H9 (cell line): ENCODE measurements at regions not wholly inside any gene's neighbourhood (a gene's known extent, or its start where the extent isn't known, plus 50 kb on each side); places are given as distances from the start of the nearest gene placed in this dataset.

Source experiments
- DNase-seq: peaks from one replicate; pipeline ENCODE4 v3.0.0-alpha.2; 2017
- H2AFZ ChIP-seq: one replicate; pipeline ENCODE4 v1.6.1; 2013; ENCODE audit warnings: mild to moderate bottlenecking, low read length, control low read depth, moderate library complexity
- H2AK5ac ChIP-seq: 2 replicates; pipeline ENCODE4 v1.6.1; 2013; ENCODE audit warnings: low read length, control low read depth, mixed read lengths; ENCODE audit not compliant: insufficient read length
- H2BK120ac ChIP-seq: one replicate; pipeline ENCODE4 v1.6.1; 2013; ENCODE audit warnings: low read depth, mild to moderate bottlenecking, low read length, control low read depth, inconsistent platforms; ENCODE audit not compliant: poor library complexity, severe bottlenecking
- H2BK12ac ChIP-seq: 2 replicates; pipeline ENCODE4 v1.6.1; 2013; ENCODE audit warnings: low read length, control low read depth, mixed read lengths, low read depth; ENCODE audit not compliant: insufficient read length
- H2BK15ac ChIP-seq: 2 replicates; pipeline ENCODE4 v1.6.1; 2013; ENCODE audit warnings: low read depth, low read length, control low read depth
- H2BK20ac ChIP-seq: one replicate; pipeline ENCODE4 v1.6.1; 2013; ENCODE audit warnings: low read depth, mild to moderate bottlenecking, low read length, control low read depth, inconsistent platforms; ENCODE audit not compliant: poor library complexity, severe bottlenecking
- H2BK5ac ChIP-seq: 2 replicates; pipeline ENCODE4 v1.6.1; 2013; ENCODE audit warnings: low read length, control low read depth, mixed read lengths; ENCODE audit not compliant: insufficient read length
- H3K14ac ChIP-seq: 2 replicates; pipeline ENCODE4 v1.6.1; 2013; ENCODE audit warnings: low read length, control low read depth; ENCODE audit not compliant: insufficient read depth
- H3K18ac ChIP-seq: 2 replicates; pipeline ENCODE4 v1.6.1; 2013; ENCODE audit warnings: low read depth, mild to moderate bottlenecking, mixed read lengths, low read length, control low read depth; ENCODE audit not compliant: insufficient read length
- H3K23ac ChIP-seq: 2 replicates; pipeline ENCODE4 v1.6.1; 2013; ENCODE audit warnings: low read length, control low read depth, mixed read lengths, low read depth; ENCODE audit not compliant: insufficient read length
- H3K23me2 ChIP-seq: 2 replicates; pipeline ENCODE4 v1.6.1; 2013; ENCODE audit warnings: low read depth, mild to moderate bottlenecking, mixed read lengths, low read length, control low read depth; ENCODE audit not compliant: insufficient read length, poor library complexity, severe bottlenecking
- H3K27ac ChIP-seq: 2 replicates; pipeline ENCODE4 v1.5.1; 2013; ENCODE audit warnings: low read length, control low read depth, mixed read lengths, low read depth; ENCODE audit not compliant: insufficient read length
- H3K27me3 ChIP-seq: 2 replicates; pipeline ENCODE4 v1.6.1; 2013; ENCODE audit warnings: low read length, control low read depth, inconsistent platforms; ENCODE audit not compliant: insufficient read depth
- H3K4ac ChIP-seq: 2 replicates; pipeline ENCODE4 v1.6.1; 2013; ENCODE audit warnings: low read depth, mild to moderate bottlenecking, control low read depth, inconsistent platforms, low read length, moderate library complexity
- H3K4me1 ChIP-seq: 2 replicates; pipeline ENCODE4 v1.6.1; 2013; ENCODE audit warnings: low read length, control low read depth, inconsistent platforms; ENCODE audit not compliant: insufficient read depth
- H3K4me2 ChIP-seq: 2 replicates; pipeline ENCODE4 v1.6.1; 2013; ENCODE audit warnings: low read length, control low read depth, mixed read lengths; ENCODE audit not compliant: insufficient read length, insufficient read depth
- H3K56ac ChIP-seq: 2 replicates; pipeline ENCODE4 v1.6.1; 2013; ENCODE audit warnings: low read depth, mild to moderate bottlenecking, mixed read lengths, low read length, control low read depth; ENCODE audit not compliant: insufficient read length
- H3K79me1 ChIP-seq: 2 replicates; pipeline ENCODE4 v1.6.1; 2013; ENCODE audit warnings: low read depth, mild to moderate bottlenecking, moderate library complexity, low read length, control low read depth, inconsistent platforms; ENCODE audit not compliant: insufficient read depth, poor library complexity, severe bottlenecking
- H3K79me2 ChIP-seq: 2 replicates; pipeline ENCODE4 v1.6.1; 2013; ENCODE audit warnings: low read length, control low read depth, inconsistent platforms; ENCODE audit not compliant: insufficient read depth
- H3K9ac ChIP-seq: 2 replicates; pipeline ENCODE4 v1.6.1; 2013; ENCODE audit warnings: low read length, control low read depth, mixed read lengths; ENCODE audit not compliant: insufficient read length; ENCODE audit errors: extremely low read depth
- H3K9me3 ChIP-seq: one replicate; pipeline ENCODE4 v1.6.1; 2013; ENCODE audit warnings: low read depth, low read length, inconsistent platforms; ENCODE audit not compliant: control insufficient read depth
- H3T11ph ChIP-seq: one replicate; pipeline ENCODE4 v1.6.1; 2013; ENCODE audit warnings: mild to moderate bottlenecking, low read length, control low read depth, inconsistent platforms
- H4K20me1 ChIP-seq: one replicate; pipeline ENCODE4 v1.6.1; 2013; ENCODE audit not compliant: control insufficient read depth, insufficient read length, insufficient read depth
- H4K5ac ChIP-seq: 2 replicates; pipeline ENCODE4 v1.6.1; 2013; ENCODE audit warnings: low read depth, mild to moderate bottlenecking, mixed read lengths, low read length, control low read depth; ENCODE audit not compliant: insufficient read length
- H4K8ac ChIP-seq: replicated peaks from 2 replicates; pipeline ENCODE4 v1.6.1; 2013; ENCODE audit warnings: low read length, control low read depth, mixed read lengths, low read depth; ENCODE audit not compliant: insufficient read length
- H4K91ac ChIP-seq: 2 replicates; pipeline ENCODE4 v1.6.1; 2013; ENCODE audit warnings: low read depth, mild to moderate bottlenecking, moderate library complexity, mixed read lengths, low read length, control low read depth; ENCODE audit not compliant: insufficient read length
- H3K27ac Mint-ChIP-seq, 3 experiments: 2 replicates in 2 of 3; 3 replicates in 1 of 3; pipeline ENCODE4 v1.8.0; 2020 to 2021; ENCODE audit warnings: mixed read lengths in 3 of 3, mild to moderate bottlenecking in 1 of 3, moderate library complexity in 1 of 3
- H3K27me3 Mint-ChIP-seq: 2 replicates; pipeline ENCODE4 v1.8.0; 2021; ENCODE audit warnings: low read depth, mild to moderate bottlenecking, moderate library complexity, mixed read lengths
- H3K36me3 Mint-ChIP-seq, 3 experiments: 2 replicates in 2 of 3; 3 replicates in 1 of 3; pipeline ENCODE4 v1.8.0; 2020 to 2021; ENCODE audit warnings: low read depth in 3 of 3, mixed read lengths in 3 of 3; ENCODE audit not compliant: insufficient read depth in 1 of 3
- H3K4me1 Mint-ChIP-seq, 2 experiments: 2 replicates each; pipeline ENCODE4 v1.8.0; 2020; ENCODE audit warnings: mixed read lengths in 2 of 2
- H3K4me3 Mint-ChIP-seq, 2 experiments: 2 replicates in 1 of 2; 3 replicates in 1 of 2; pipeline ENCODE4 v1.8.0; 2020 to 2021; ENCODE audit warnings: mild to moderate bottlenecking in 2 of 2, mixed read lengths in 2 of 2, moderate library complexity in 1 of 2
- H3K9me3 Mint-ChIP-seq, 2 experiments: 2 replicates in 1 of 2; 3 replicates in 1 of 2; pipeline ENCODE4 v1.8.0; 2020; ENCODE audit warnings: mild to moderate bottlenecking in 2 of 2, mixed read lengths in 2 of 2, moderate library complexity in 1 of 2
- CTCF ChIP-seq: fragments of 200-600 bp; sonication (generic); conservative IDR thresholded peaks from 3 replicates; pipeline ENCODE4 v1.8.0; 2021; ENCODE audit warnings: antibody characterized with exemption, mild to moderate bottlenecking
- WGBS: extraction: QIAGEN DNeasy Blood & Tissue Kit; methylation state at CpG from one replicate; pipeline ENCODE4 v1.1.7; 2013; ENCODE audit warnings: missing lambda C conversion rate, low lambda C conversion rate, mixed read lengths; ENCODE audit not compliant: insufficient read length; ENCODE audit errors: extremely low coverage; 5-methylcytosine and 5-hydroxymethylcytosine counted together

- H3K4me1 ChIP-seq, result no peaks in the 10 kb centered on the region
- no peak overlapping the region for H4K8ac ChIP-seq
- no peak overlapping the region for H2AFZ ChIP-seq
- no peak overlapping the region for H2BK20ac ChIP-seq
- no peak overlapping the region for H2BK5ac ChIP-seq
- H2AK5ac ChIP-seq, result no peak overlapping the region
- no peaks in the 10 kb centered on the region for H3K79me1 ChIP-seq
- no peak overlapping the region for H3K4me3 Mint-ChIP-seq
- H3K14ac ChIP-seq, result no peak overlapping the region
- no peak for TF ChIP-seq CTCF
- no peak overlapping the region for H3K27ac ChIP-seq
- H3K18ac ChIP-seq, result no peak overlapping the region
- peaks cover 5% of the 10 kb centered on the region for H3K27me3 Mint-ChIP-seq
- no peaks in the 10 kb centered on the region for H3K23me2 ChIP-seq
- H4K20me1 ChIP-seq, result no peaks in the 10 kb centered on the region
- no peak overlapping the region for H3K4ac ChIP-seq
- H3K9me3 ChIP-seq, result no peaks in the 10 kb centered on the region
- H3K9me3 Mint-ChIP-seq, result peaks cover 23% of the 10 kb centered on the region in 2 experiments
- no peaks in the 10 kb centered on the region for H3K79me2 ChIP-seq
- H2BK12ac ChIP-seq, result no peak overlapping the region
- no peak overlapping the region for H3K4me2 ChIP-seq
- H3K27me3 ChIP-seq, result no peaks in the 10 kb centered on the region
- H3T11ph ChIP-seq, result no peak overlapping the region
- no peak for DNase-seq
- no peak overlapping the region for H3K23ac ChIP-seq
- H2BK120ac ChIP-seq, result no peak overlapping the region
- H3K27ac Mint-ChIP-seq, result no peak overlapping the region
- H3K36me3 Mint-ChIP-seq, result peaks cover 5 to 25% (median 11%) of the 10 kb centered on the region in 3 experiments; a peak in 5 of 7 replicates
- no peak overlapping the region for H3K56ac ChIP-seq
- H4K5ac ChIP-seq, result no peak overlapping the region
- H3K9ac ChIP-seq, result no peak overlapping the region
- no CpG with 5 or more reads among the region's 1 CpG for WGBS
- no peak overlapping the region for H2BK15ac ChIP-seq
- peaks cover 5 to 7% of the 10 kb centered on the region in 2 experiments; a peak in 3 of 4 replicates for H3K4me1 Mint-ChIP-seq
- no peak overlapping the region for H4K91ac ChIP-seq
These were observed 78.5 kb upstream of the PRDM11 start for GRCh38 chr11:45067966-45068365.
